ENCODE measurements at regions not wholly inside any gene's neighbourhood (a gene's known extent, or its start where the extent isn't known, plus 50 kb on each side); places are given as distances from the start of the nearest gene placed in this dataset.

GRCh38 chr14:26839481-26839880 is 241.6 kb upstream of the NOVA1 start:
- Histone ChIP-seq H3K36me3 (ENCODE audit: insufficient read depth, low read length) (no peaks in the 10 kb centered on the region), H2AFZ (ENCODE audit: low read depth, low read length) (no peak overlapping the region), H3K9me2 (ENCODE audit: insufficient read depth, low read length) (no peaks in the 10 kb centered on the region), H3K4me3 (ENCODE audit: low read length) (no peak overlapping the region), H3K27ac (ENCODE audit: low read length) (no peak overlapping the region), H3F3A (ENCODE audit: insufficient read depth, low read length, poor library complexity, severe bottlenecking) (no peaks in the 10 kb centered on the region), H3K79me2 (replicated peaks; ENCODE audit: insufficient read depth, low read length) (no peaks in the 10 kb centered on the region), H3K4me2 (ENCODE audit: low read length) (no peak overlapping the region), H3K9ac (ENCODE audit: low read length) (no peak overlapping the region), H4K20me1 (ENCODE audit: insufficient read depth) (no peaks in the 10 kb centered on the region), H3K27me3 (ENCODE audit: insufficient read depth, low read depth, low read length) (no peaks in the 10 kb centered on the region), H3K9me3 (ENCODE audit: low read length) (no peaks in the 10 kb centered on the region)
- TF ChIP-seq EZH2 (IDR thresholded peaks at IDR 0.05; ENCODE audit: borderline replicate concordance, insufficient read depth, low read length, poor library complexity, severe bottlenecking) (no peak), EP300 (conservative IDR thresholded peaks at IDR 0.05; ENCODE audit: poor library complexity, severe bottlenecking) (no peak), MXI1 (conservative IDR thresholded peaks at IDR 0.05; ENCODE audit: poor library complexity, severe bottlenecking) (no peak), CTCF (IDR thresholded peaks at IDR 0.05; ENCODE audit: poor library complexity, severe bottlenecking) (no peak), TAF1 (IDR thresholded peaks at IDR 0.05; ENCODE audit: low read depth) (no peak), SMC3 (conservative IDR thresholded peaks at IDR 0.05; ENCODE audit: poor library complexity) (no peak), POLR2AphosphoS5 (IDR thresholded peaks at IDR 0.05) (no peak), RAD21 (conservative IDR thresholded peaks at IDR 0.05) (no peak)
- TF ChIP-seq, protein P1, sequence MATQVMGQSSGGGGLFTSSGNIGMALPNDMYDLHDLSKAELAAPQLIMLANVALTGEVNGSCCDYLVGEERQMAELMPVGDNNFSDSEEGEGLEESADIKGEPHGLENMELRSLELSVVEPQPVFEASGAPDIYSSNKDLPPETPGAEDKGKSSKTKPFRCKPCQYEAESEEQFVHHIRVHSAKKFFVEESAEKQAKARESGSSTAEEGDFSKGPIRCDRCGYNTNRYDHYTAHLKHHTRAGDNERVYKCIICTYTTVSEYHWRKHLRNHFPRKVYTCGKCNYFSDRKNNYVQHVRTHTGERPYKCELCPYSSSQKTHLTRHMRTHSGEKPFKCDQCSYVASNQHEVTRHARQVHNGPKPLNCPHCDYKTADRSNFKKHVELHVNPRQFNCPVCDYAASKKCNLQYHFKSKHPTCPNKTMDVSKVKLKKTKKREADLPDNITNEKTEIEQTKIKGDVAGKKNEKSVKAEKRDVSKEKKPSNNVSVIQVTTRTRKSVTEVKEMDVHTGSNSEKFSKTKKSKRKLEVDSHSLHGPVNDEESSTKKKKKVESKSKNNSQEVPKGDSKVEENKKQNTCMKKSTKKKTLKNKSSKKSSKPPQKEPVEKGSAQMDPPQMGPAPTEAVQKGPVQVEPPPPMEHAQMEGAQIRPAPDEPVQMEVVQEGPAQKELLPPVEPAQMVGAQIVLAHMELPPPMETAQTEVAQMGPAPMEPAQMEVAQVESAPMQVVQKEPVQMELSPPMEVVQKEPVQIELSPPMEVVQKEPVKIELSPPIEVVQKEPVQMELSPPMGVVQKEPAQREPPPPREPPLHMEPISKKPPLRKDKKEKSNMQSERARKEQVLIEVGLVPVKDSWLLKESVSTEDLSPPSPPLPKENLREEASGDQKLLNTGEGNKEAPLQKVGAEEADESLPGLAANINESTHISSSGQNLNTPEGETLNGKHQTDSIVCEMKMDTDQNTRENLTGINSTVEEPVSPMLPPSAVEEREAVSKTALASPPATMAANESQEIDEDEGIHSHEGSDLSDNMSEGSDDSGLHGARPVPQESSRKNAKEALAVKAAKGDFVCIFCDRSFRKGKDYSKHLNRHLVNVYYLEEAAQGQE (IDR thresholded peaks at IDR 0.05; ENCODE audit: borderline replicate concordance) = no peak

- no peaks in the 10 kb centered on the region for H3K9me2 ChIP-seq (ENCODE audit: insufficient read depth, low read length)
Measured at GRCh38 chr14:26841326-26841725, 243.5 kb upstream of the NOVA1 start.

More at GRCh38 chr14:26841326-26841725, 243.5 kb upstream of the NOVA1 start:
- no peaks in the 10 kb centered on the region for H3K27me3 ChIP-seq (ENCODE audit: insufficient read depth, low read depth, low read length)
- H3K27ac ChIP-seq (ENCODE audit: low read length) = no peak overlapping the region
- no peaks in the 10 kb centered on the region for H4K20me1 ChIP-seq (ENCODE audit: insufficient read depth)
- TF ChIP-seq SMC3 (conservative IDR thresholded peaks at IDR 0.05; ENCODE audit: poor library complexity) (no peak), CTCF (IDR thresholded peaks at IDR 0.05; ENCODE audit: poor library complexity, severe bottlenecking) (no peak)
- H3K9ac ChIP-seq (ENCODE audit: low read length) = no peak overlapping the region
- H3K79me2 ChIP-seq (replicated peaks; ENCODE audit: insufficient read depth, low read length) = no peaks in the 10 kb centered on the region
- H3K4me2 ChIP-seq (ENCODE audit: low read length) = no peak overlapping the region
- H3F3A ChIP-seq (ENCODE audit: insufficient read depth, low read length, poor library complexity, severe bottlenecking) = no peaks in the 10 kb centered on the region
- H2AFZ ChIP-seq (ENCODE audit: low read depth, low read length) = no peak overlapping the region
- no peaks in the 10 kb centered on the region for H3K9me3 ChIP-seq (ENCODE audit: low read length)
- H3K4me3 ChIP-seq (ENCODE audit: low read length) = no peak overlapping the region
- no peaks in the 10 kb centered on the region for H3K36me3 ChIP-seq (ENCODE audit: insufficient read depth, low read length)
